Panc1 (cell line): ENCODE measurements at regions not wholly inside any gene's neighbourhood (a gene's known extent, or its start where the extent isn't known, plus 50 kb on each side); places are given as distances from the start of the nearest gene placed in this dataset.

Experiments
- ATAC-seq: fragments of 200-7000 bp; cut with Tn5 transposase; 2 replicates; pipeline ENCODE4 v1.9.1; 2020; ENCODE audit warnings: mild to moderate bottlenecking, moderate library complexity
- BruUV-seq: library from RNA; stranded (reverse); fragments of 400-500 nt; replicated peaks from 2 replicates; lab custom pipeline; 2021; lab: Mats Ljungman, UMichigan
- CTCF ChIA-PET: fragments of 300-600 bp; sonication (Branson Sonifier 250); formaldehyde crosslinking; loops from one replicate; lab custom pipeline; 2022; ENCODE audit warnings: antibody characterized with exemption; lab: Charles Lee
- POLR2A ChIA-PET: fragments of 300-600 bp; sonication (Branson Sonifier 250); formaldehyde crosslinking; loops from one replicate; lab custom pipeline; 2022; ENCODE audit warnings: antibody characterized with exemption; lab: Charles Lee
- DNase-seq: peaks from one replicate; pipeline ENCODE4 v3.0.0-alpha.2; 2010; ENCODE audit warnings: low read depth, low spot score
- H3K27ac ChIP-seq: 2 replicates; pipeline ENCODE4 v1.5.1; 2011; ENCODE audit warnings: mild to moderate bottlenecking, low read length, inconsistent platforms
- H3K27me3 ChIP-seq: fragments of 200-500 bp; sonication (Bioruptor generic); 2 replicates; pipeline ENCODE4 v1.6.0; 2014; ENCODE audit warnings: low read length, inconsistent platforms; ENCODE audit not compliant: control insufficient read depth, insufficient read depth
- H3K36me3 ChIP-seq: fragments of 200-500 bp; sonication (Bioruptor generic); 2 replicates; pipeline ENCODE4 v1.5.1; 2014; ENCODE audit warnings: inconsistent platforms, mild to moderate bottlenecking, low read length, moderate library complexity; ENCODE audit not compliant: control insufficient read depth, insufficient read depth
- H3K4me1 ChIP-seq: 2 replicates; pipeline ENCODE4 v1.5.1; 2011; ENCODE audit warnings: inconsistent platforms, mild to moderate bottlenecking, low read length, moderate library complexity; ENCODE audit not compliant: control insufficient read depth, insufficient read depth
- H3K4me3 ChIP-seq, 2 experiments: 2 replicates each; pipeline ENCODE4 v1.5.1; 2011 to 2012; ENCODE audit warnings: low read depth in 2 of 2, low read length in 2 of 2, mild to moderate bottlenecking in 2 of 2, inconsistent platforms in 1 of 2, moderate library complexity in 1 of 2
- H3K9me3 ChIP-seq: fragments of 200-500 bp; sonication (Bioruptor generic); 2 replicates; pipeline ENCODE4 v1.5.1; 2014; ENCODE audit warnings: low read depth, mild to moderate bottlenecking, inconsistent platforms, low read length, moderate library complexity; ENCODE audit not compliant: control insufficient read depth, insufficient read depth
- POLR2AphosphoS5 ChIP-seq: IDR thresholded peaks from 2 replicates; pipeline ENCODE4 v1.6.1; 2012; ENCODE audit warnings: mild to moderate bottlenecking, low read depth, low read length, moderate library complexity
- SIN3A ChIP-seq: IDR thresholded peaks from 2 replicates; pipeline ENCODE4 v1.6.1; 2012; ENCODE audit warnings: low read depth, mild to moderate bottlenecking, low read length, moderate library complexity, borderline replicate concordance; ENCODE audit not compliant: insufficient read depth
- TCF7L2 ChIP-seq: IDR thresholded peaks from 2 replicates; pipeline ENCODE4 v1.6.1; 2011; ENCODE audit warnings: mild to moderate bottlenecking, low read depth, low read length, inconsistent platforms
- in situ Hi-C: cut with HindIII; loops from 2 replicates; pipeline ENCODE4 v1.10.0; 2016; ENCODE audit warnings: low sequenced_read_pairs, low pct_unique_long_range_greater_than_20kb
- intact Hi-C: fragments of 100-400 bp; cut with micrococcal nuclease; formaldehyde crosslinking; loops from one replicate; pipeline ENCODE4 v1.10.0; 2022; ENCODE audit not compliant: unreplicated experiment
- TF ChIP-seq, protein P1 (sequence below), 2 experiments: IDR thresholded peaks; 2 replicates each; pipeline ENCODE4 v1.6.1; 2011 to 2012; ENCODE audit warnings: low read depth in 2 of 2, control low read depth in 1 of 2, low read length in 1 of 2, mild to moderate bottlenecking in 1 of 2, moderate library complexity in 1 of 2; ENCODE audit not compliant: insufficient read depth in 1 of 2
- TF ChIP-seq, protein P2 (sequence below): fragments of 450-650 bp; IDR thresholded peaks from 2 replicates; pipeline ENCODE4 v1.5.1; 2017; ENCODE audit warnings: mild to moderate bottlenecking

DNA sequence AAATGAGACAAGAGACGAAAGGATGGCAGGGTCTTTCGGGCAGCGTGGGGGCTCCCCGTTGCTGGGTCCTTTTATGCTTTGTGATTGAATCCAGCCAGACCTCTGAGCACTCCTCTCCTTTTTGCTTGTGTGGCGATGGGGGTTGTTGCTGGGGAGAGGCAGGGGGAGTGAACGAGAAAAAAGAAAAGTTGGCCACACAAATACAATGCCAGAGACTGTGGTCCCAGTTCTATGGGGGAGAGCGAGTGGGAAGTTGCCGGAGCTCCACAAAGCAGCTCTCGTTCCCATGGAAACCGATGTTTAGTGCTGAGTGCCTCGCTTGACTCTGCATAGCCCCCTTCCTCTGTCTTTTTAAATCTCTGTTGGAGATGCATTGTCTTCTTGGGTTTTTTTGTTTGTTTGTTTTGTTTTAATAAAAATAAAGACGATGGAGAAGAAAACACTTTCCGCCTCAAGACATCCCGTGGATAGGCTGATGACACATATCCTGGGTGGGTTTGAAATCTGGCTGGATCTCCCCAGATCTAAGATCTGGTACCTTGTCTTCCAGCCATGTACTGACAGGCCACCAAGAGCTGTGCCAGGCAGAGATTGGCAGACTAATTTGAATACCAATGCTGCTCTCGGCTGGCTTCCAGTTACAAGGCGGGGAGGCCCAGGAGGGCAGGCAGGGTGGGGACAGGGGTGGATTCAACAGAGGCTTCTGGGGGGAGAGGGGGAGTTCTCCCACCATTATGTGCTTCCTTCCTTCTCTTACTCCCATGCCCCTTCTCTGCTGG, 529.3 kb downstream of the QKI start:
- no TSS peak for BruUV-seq
- H3K27ac ChIP-seq: no peak overlapping the region
- ChIA-PET POLR2A (no interaction called here), CTCF (no interaction called here)
- no peaks in the 10 kb centered on the region for H3K4me1 ChIP-seq
- in situ Hi-C loops (no loop called here), intact Hi-C loops (no loop called here)
- no peaks in the 10 kb centered on the region for H3K9me3 ChIP-seq
- no peak for ATAC-seq
- no peak for DNase-seq
- TF ChIP-seq, protein P1, sequence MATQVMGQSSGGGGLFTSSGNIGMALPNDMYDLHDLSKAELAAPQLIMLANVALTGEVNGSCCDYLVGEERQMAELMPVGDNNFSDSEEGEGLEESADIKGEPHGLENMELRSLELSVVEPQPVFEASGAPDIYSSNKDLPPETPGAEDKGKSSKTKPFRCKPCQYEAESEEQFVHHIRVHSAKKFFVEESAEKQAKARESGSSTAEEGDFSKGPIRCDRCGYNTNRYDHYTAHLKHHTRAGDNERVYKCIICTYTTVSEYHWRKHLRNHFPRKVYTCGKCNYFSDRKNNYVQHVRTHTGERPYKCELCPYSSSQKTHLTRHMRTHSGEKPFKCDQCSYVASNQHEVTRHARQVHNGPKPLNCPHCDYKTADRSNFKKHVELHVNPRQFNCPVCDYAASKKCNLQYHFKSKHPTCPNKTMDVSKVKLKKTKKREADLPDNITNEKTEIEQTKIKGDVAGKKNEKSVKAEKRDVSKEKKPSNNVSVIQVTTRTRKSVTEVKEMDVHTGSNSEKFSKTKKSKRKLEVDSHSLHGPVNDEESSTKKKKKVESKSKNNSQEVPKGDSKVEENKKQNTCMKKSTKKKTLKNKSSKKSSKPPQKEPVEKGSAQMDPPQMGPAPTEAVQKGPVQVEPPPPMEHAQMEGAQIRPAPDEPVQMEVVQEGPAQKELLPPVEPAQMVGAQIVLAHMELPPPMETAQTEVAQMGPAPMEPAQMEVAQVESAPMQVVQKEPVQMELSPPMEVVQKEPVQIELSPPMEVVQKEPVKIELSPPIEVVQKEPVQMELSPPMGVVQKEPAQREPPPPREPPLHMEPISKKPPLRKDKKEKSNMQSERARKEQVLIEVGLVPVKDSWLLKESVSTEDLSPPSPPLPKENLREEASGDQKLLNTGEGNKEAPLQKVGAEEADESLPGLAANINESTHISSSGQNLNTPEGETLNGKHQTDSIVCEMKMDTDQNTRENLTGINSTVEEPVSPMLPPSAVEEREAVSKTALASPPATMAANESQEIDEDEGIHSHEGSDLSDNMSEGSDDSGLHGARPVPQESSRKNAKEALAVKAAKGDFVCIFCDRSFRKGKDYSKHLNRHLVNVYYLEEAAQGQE (IDR thresholded peaks at IDR 0.05; ENCODE audit: insufficient read depth in 1 of 2, low read depth in 2 of 2, low read length in 1 of 2): no peak
- no peaks in the 10 kb centered on the region for H3K36me3 ChIP-seq
- no peak overlapping the region for H3K4me3 ChIP-seq
- H3K27me3 ChIP-seq: no peaks in the 10 kb centered on the region

DNA sequence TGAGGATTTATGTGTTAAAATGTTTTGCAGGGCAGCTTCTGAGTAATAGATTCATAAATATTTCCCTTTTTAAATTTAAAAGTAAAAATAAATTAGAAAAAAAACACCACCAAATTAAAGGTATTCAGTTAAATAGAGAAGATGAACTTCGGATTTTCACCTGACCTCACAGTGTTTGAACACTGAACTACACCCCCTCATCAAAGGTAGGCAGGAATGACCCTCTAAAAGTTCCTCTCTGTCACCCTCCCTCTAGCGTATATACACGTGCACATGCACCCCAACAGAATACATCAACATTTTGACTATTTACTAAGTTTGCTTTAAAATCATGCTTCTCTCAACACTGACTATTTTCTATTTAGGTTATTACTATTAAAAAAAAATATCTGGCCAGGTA, 528.3 kb downstream of the QKI start:
- in situ Hi-C loops: no loop called here
- Histone ChIP-seq H3K9me3 (no peaks in the 10 kb centered on the region), H3K4me3 (no peak overlapping the region), H3K36me3 (no peaks in the 10 kb centered on the region), H3K4me1 (no peaks in the 10 kb centered on the region), H3K27ac (no peak overlapping the region), H3K27me3 (no peaks in the 10 kb centered on the region)
- no TSS peak for BruUV-seq
- intact Hi-C loops: no loop called here
- no peak for TF ChIP-seq POLR2AphosphoS5
- TF ChIP-seq, protein P2, sequence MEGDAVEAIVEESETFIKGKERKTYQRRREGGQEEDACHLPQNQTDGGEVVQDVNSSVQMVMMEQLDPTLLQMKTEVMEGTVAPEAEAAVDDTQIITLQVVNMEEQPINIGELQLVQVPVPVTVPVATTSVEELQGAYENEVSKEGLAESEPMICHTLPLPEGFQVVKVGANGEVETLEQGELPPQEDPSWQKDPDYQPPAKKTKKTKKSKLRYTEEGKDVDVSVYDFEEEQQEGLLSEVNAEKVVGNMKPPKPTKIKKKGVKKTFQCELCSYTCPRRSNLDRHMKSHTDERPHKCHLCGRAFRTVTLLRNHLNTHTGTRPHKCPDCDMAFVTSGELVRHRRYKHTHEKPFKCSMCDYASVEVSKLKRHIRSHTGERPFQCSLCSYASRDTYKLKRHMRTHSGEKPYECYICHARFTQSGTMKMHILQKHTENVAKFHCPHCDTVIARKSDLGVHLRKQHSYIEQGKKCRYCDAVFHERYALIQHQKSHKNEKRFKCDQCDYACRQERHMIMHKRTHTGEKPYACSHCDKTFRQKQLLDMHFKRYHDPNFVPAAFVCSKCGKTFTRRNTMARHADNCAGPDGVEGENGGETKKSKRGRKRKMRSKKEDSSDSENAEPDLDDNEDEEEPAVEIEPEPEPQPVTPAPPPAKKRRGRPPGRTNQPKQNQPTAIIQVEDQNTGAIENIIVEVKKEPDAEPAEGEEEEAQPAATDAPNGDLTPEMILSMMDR: no peak
- TF ChIP-seq, protein P1 (IDR thresholded peaks at IDR 0.05; ENCODE audit: insufficient read depth in 1 of 2, low read depth in 2 of 2, low read length in 1 of 2): no peak
- TF ChIP-seq SIN3A: no peak
- no peak for TF ChIP-seq TCF7L2
- POLR2A ChIA-PET: no interaction called here
- CTCF ChIA-PET: no interaction called here
- ATAC-seq (no peak), DNase-seq (no peak)
